ENCODE measurements at regions not wholly inside any gene's neighbourhood (a gene's known extent, or its start where the extent isn't known, plus 50 kb on each side); places are given as distances from the start of the nearest gene placed in this dataset.
"Not testable (repeated sequence)": the region's sequence is repeated elsewhere in the genome, so short reads cannot be mapped to it uniquely, and the experiment has no call there.

GRCh38 chr5:108507631-108508030 is 125.7 kb upstream of the FBXL17 start:
- no peak for TF ChIP-seq CTCF (IDR thresholded peaks at IDR 0.05)
- H3K27ac ChIP-seq, result no peak overlapping the region
- DNase-seq (ENCODE audit: low spot score), result no peak
- no peak overlapping the region for H3K4me3 ChIP-seq

GRCh38 chr5:108505608-108506007 is 123.7 kb upstream of the FBXL17 start:
- DNase-seq (ENCODE audit: low spot score), result no peak
- TF ChIP-seq CTCF (IDR thresholded peaks at IDR 0.05), result no peak
- Histone ChIP-seq H3K4me3 (no peak overlapping the region), H3K27ac (no peak overlapping the region)

- no peak for DNase-seq (ENCODE audit: low spot score)
- Histone ChIP-seq H3K27ac (no peak overlapping the region), H3K4me3 (no peak overlapping the region)
- no peak for TF ChIP-seq CTCF (IDR thresholded peaks at IDR 0.05)
Measured at GRCh38 chr5:108504974-108505373, 123.1 kb upstream of the FBXL17 start.

GRCh38 chr5:108503986-108504385 is 122.1 kb upstream of the FBXL17 start:
- H3K27ac ChIP-seq, result no peak overlapping the region
- no peak for TF ChIP-seq CTCF (IDR thresholded peaks at IDR 0.05)
- no peak for DNase-seq (ENCODE audit: low spot score)
- no peak overlapping the region for H3K4me3 ChIP-seq

GRCh38 chr5:108495615-108496014 is 113.7 kb upstream of the FBXL17 start:
- not testable (repeated sequence) for H3K27ac ChIP-seq; DNase-seq (ENCODE audit: low spot score); H3K4me3 ChIP-seq

- TF ChIP-seq CTCF (IDR thresholded peaks at IDR 0.05), result no peak
Measured at GRCh38 chr5:108487951-108488350, 106.1 kb upstream of the FBXL17 start.

GRCh38 chr5:108484035-108484434 is 102.1 kb upstream of the FBXL17 start:
- no peak overlapping the region for H3K27ac ChIP-seq
- no peak for TF ChIP-seq CTCF (IDR thresholded peaks at IDR 0.05)
- H3K4me3 ChIP-seq, result no peak overlapping the region
- DNase-seq (ENCODE audit: low spot score), result no peak

More at GRCh38 chr5:108487951-108488350, 106.1 kb upstream of the FBXL17 start:
- Histone ChIP-seq H3K27ac (no peak overlapping the region), H3K4me3 (no peak overlapping the region)
- DNase-seq (ENCODE audit: low spot score), result no peak

- Histone ChIP-seq H3K27ac (no peak overlapping the region), H3K4me3 (no peak overlapping the region)
- DNase-seq (ENCODE audit: low spot score), result no peak
- TF ChIP-seq CTCF (IDR thresholded peaks at IDR 0.05), result peak; percentile 19
Measured at GRCh38 chr5:108481355-108481931, 99.5 kb upstream of the FBXL17 start.
